GM23338 (cell line): ENCODE measurements at regions not wholly inside any gene's neighbourhood (a gene's known extent, or its start where the extent isn't known, plus 50 kb on each side); places are given as distances from the start of the nearest gene placed in this dataset.

ENCODE experiments used
- ATAC-seq: fragments of 200-7000 bp; cut with Tn5 transposase; 3 replicates; pipeline ENCODE4 v1.9.1; 2020
- DNase-seq: peaks from one replicate; pipeline ENCODE4 v3.0.0-alpha.2; 2015; ENCODE audit warnings: low spot score
- H2AFZ ChIP-seq: fragments of 200-600 bp; sonication (generic); 2 replicates; pipeline ENCODE4 v1.8.0; 2016; ENCODE audit warnings: antibody characterized with exemption, mild to moderate bottlenecking, moderate library complexity
- H3F3A ChIP-seq: fragments of 200-600 bp; sonication (generic); replicated peaks from 2 replicates; pipeline ENCODE4 v1.8.0; 2017; ENCODE audit warnings: antibody characterized with exemption, mixed run types, low read depth
- H3K27ac ChIP-seq: fragments of 200-600 bp; sonication (generic); 2 replicates; pipeline ENCODE4 v1.6.1; 2016; ENCODE audit warnings: low read depth
- H3K27me3 ChIP-seq: fragments of 200-600 bp; sonication (generic); 2 replicates; pipeline ENCODE4 v1.8.0; 2016; ENCODE audit warnings: mild to moderate bottlenecking, mixed run types, moderate library complexity; ENCODE audit not compliant: insufficient read depth
- H3K36me3 ChIP-seq: fragments of 200-600 bp; sonication (generic); 2 replicates; pipeline ENCODE4 v1.8.0; 2016; ENCODE audit warnings: mild to moderate bottlenecking; ENCODE audit not compliant: insufficient read depth
- H3K4me1 ChIP-seq: fragments of 200-600 bp; sonication (generic); 2 replicates; pipeline ENCODE4 v1.8.0; 2016; ENCODE audit warnings: mild to moderate bottlenecking, moderate library complexity; ENCODE audit not compliant: insufficient read depth
- H3K4me2 ChIP-seq: fragments of 200-600 bp; sonication (generic); 2 replicates; pipeline ENCODE4 v1.7.1; 2017; ENCODE audit warnings: mixed run types
- H3K4me3 ChIP-seq: fragments of 200-600 bp; sonication (generic); 2 replicates; pipeline ENCODE4 v1.6.1; 2016; ENCODE audit warnings: mixed run types
- H3K79me2 ChIP-seq: fragments of 200-600 bp; sonication (generic); replicated peaks from 2 replicates; pipeline ENCODE4 v1.8.0; 2017; ENCODE audit warnings: mild to moderate bottlenecking; ENCODE audit not compliant: insufficient read depth
- H3K9me2 ChIP-seq: fragments of 200-600 bp; sonication (generic); 2 replicates; pipeline ENCODE4 v1.8.0; 2017; ENCODE audit not compliant: insufficient read depth
- H4K20me1 ChIP-seq: fragments of 200-600 bp; sonication (generic); replicated peaks from 2 replicates; pipeline ENCODE4 v1.8.0; 2017; ENCODE audit warnings: mild to moderate bottlenecking; ENCODE audit not compliant: insufficient read depth
- H3K27ac Mint-ChIP-seq: 2 replicates; pipeline ENCODE4 v1.8.0; 2020; ENCODE audit warnings: inconsistent platforms, mild to moderate bottlenecking, moderate library complexity, mixed read lengths
- H3K27me3 Mint-ChIP-seq: 3 replicates; pipeline ENCODE4 v1.8.0; 2022; ENCODE audit warnings: low read depth, mild to moderate bottlenecking, moderate library complexity, mixed read lengths, inconsistent platforms; ENCODE audit not compliant: insufficient read depth, poor library complexity
- H3K36me3 Mint-ChIP-seq: 3 replicates; pipeline ENCODE4 v1.8.0; 2021; ENCODE audit warnings: low read depth, mild to moderate bottlenecking, inconsistent platforms, moderate library complexity, mixed read lengths
- H3K4me1 Mint-ChIP-seq: 3 replicates; pipeline ENCODE4 v1.8.0; 2020; ENCODE audit warnings: mild to moderate bottlenecking, inconsistent platforms, mixed read lengths
- H3K4me3 Mint-ChIP-seq: 3 replicates; pipeline ENCODE4 v1.8.0; 2021; ENCODE audit warnings: moderate library complexity, mild to moderate bottlenecking, inconsistent platforms, mixed read lengths
- H3K9me3 Mint-ChIP-seq: 3 replicates; pipeline ENCODE4 v1.8.0; 2020; ENCODE audit warnings: moderate library complexity, mild to moderate bottlenecking, inconsistent platforms, mixed read lengths
- CREB1 ChIP-seq: fragments of 250-450 bp; sonication (Bioruptor Pico); IDR thresholded peaks from 2 replicates; pipeline ENCODE4 v1.5.0; 2020; ENCODE audit warnings: low read depth, mild to moderate bottlenecking, moderate library complexity
- CTCF ChIP-seq, 2 experiments: fragments of 200-600 bp in 1 of 2; sonication (generic) in 1 of 2; conservative IDR thresholded peaks; 2 replicates each; pipeline versions ENCODE4 v1.5.1 to v1.6.1; 2016 to 2017; ENCODE audit warnings: antibody characterized with exemption in 2 of 2, low read depth in 2 of 2, mild to moderate bottlenecking in 2 of 2, moderate library complexity in 1 of 2
- ETS1 ChIP-seq: IDR thresholded peaks from 2 replicates; pipeline ENCODE4 v1.6.1; 2016; ENCODE audit warnings: antibody characterized with exemption
- EZH2phosphoT487 ChIP-seq: fragments of 200-600 bp; sonication (generic); IDR thresholded peaks from one replicate; pipeline ENCODE4 v1.8.1; 2018; ENCODE audit warnings: antibody characterized with exemption; ENCODE audit not compliant: unreplicated experiment
- JUNB ChIP-seq: IDR thresholded peaks from one replicate; pipeline ENCODE4 v1.6.1; 2016; ENCODE audit warnings: antibody characterized with exemption; ENCODE audit not compliant: unreplicated experiment
- POLR2AphosphoS5 ChIP-seq: IDR thresholded peaks from 2 replicates; pipeline ENCODE4 v1.6.1; 2016; ENCODE audit warnings: antibody characterized with exemption, low read depth
- ZNF331 ChIP-seq: fragments of 250-450 bp; sonication (Bioruptor Pico); IDR thresholded peaks from 2 replicates; pipeline ENCODE4 v1.5.0; 2020; ENCODE audit warnings: low read depth, mild to moderate bottlenecking, moderate library complexity

- H3K36me3 Mint-ChIP-seq: no peaks in the 10 kb centered on the region
- ATAC-seq: no peak
Observed at GRCh38 chr4:108532738-108533137, 87.6 kb upstream of the RPL34 start.

GRCh38 chr4:108532187-108532586 is 88.2 kb upstream of the RPL34 start:
- H4K20me1 ChIP-seq: no peaks in the 10 kb centered on the region
- Mint-ChIP-seq H3K36me3 (no peaks in the 10 kb centered on the region), H3K4me3 (no peak overlapping the region), H3K4me1 (peaks cover 4% of the 10 kb centered on the region), H3K27ac (no peak overlapping the region), H3K9me3 (no peaks in the 10 kb centered on the region), H3K27me3 (no peaks in the 10 kb centered on the region)
- no peaks in the 10 kb centered on the region for H3K9me2 ChIP-seq
- no peaks in the 10 kb centered on the region for H3F3A ChIP-seq
- no peaks in the 10 kb centered on the region for H3K36me3 ChIP-seq
- H3K27me3 ChIP-seq: no peaks in the 10 kb centered on the region
- ATAC-seq: no peak
- H3K4me3 ChIP-seq: no peak overlapping the region
- H3K4me1 ChIP-seq: no peaks in the 10 kb centered on the region
- no peaks in the 10 kb centered on the region for H3K79me2 ChIP-seq
- DNase-seq: no peak
- no peak overlapping the region for H3K4me2 ChIP-seq
- no peak overlapping the region for H2AFZ ChIP-seq
- no peak overlapping the region for H3K27ac ChIP-seq
- TF ChIP-seq ZNF331 (CRISPR knock-in tag) (no peak), ETS1 (no peak), EZH2phosphoT487 (no peak), CREB1 (no peak), POLR2AphosphoS5 (no peak)

More at GRCh38 chr4:108532738-108533137, 87.6 kb upstream of the RPL34 start:
- Histone ChIP-seq H3F3A (no peaks in the 10 kb centered on the region), H3K27ac (no peak overlapping the region), H4K20me1 (no peaks in the 10 kb centered on the region), H3K9me2 (no peaks in the 10 kb centered on the region), H3K4me3 (no peak overlapping the region), H3K4me2 (no peak overlapping the region), H2AFZ (no peak overlapping the region), H3K79me2 (no peaks in the 10 kb centered on the region), H3K4me1 (no peaks in the 10 kb centered on the region), H3K27me3 (no peaks in the 10 kb centered on the region), H3K36me3 (no peaks in the 10 kb centered on the region)
- DNase-seq: no peak
- H3K27ac Mint-ChIP-seq: no peak overlapping the region
- no peaks in the 10 kb centered on the region for H3K9me3 Mint-ChIP-seq
- no peaks in the 10 kb centered on the region for H3K27me3 Mint-ChIP-seq
- H3K4me3 Mint-ChIP-seq: no peak overlapping the region
- H3K4me1 Mint-ChIP-seq: peaks cover 4% of the 10 kb centered on the region
- TF ChIP-seq CTCF (conservative IDR thresholded peaks at IDR 0.05; ENCODE audit: low read depth in 2 of 2): no peak
- no peak for TF ChIP-seq CREB1
- TF ChIP-seq JUNB: no peak
- no peak for TF ChIP-seq ETS1
